Omental fat pad (tissue), 3 donors: ENCODE measurements at regions not wholly inside any gene's neighbourhood (a gene's known extent, or its start where the extent isn't known, plus 50 kb on each side); places are given as distances from the start of the nearest gene placed in this dataset.

Experiments
- ATAC-seq: fragments of 150-250 bp; one replicate; pipeline ENCODE4 v1.9.1; 2016; ENCODE audit warnings: mild to moderate bottlenecking, moderate library complexity; ENCODE audit not compliant: low FRiP score
- DNase-seq: peaks from one replicate; pipeline ENCODE4 v3.0.0-alpha.2; 2019; ENCODE audit warnings: low spot score
- CTCF ChIP-seq, 3 donors: fragments of 450-650 bp; IDR thresholded peaks; one replicate each; pipeline ENCODE4 v1.5.1; 2016 to 2017; ENCODE audit warnings: antibody characterized with exemption in 3 of 3, mild to moderate bottlenecking in 3 of 3, moderate library complexity in 2 of 3

DNA sequence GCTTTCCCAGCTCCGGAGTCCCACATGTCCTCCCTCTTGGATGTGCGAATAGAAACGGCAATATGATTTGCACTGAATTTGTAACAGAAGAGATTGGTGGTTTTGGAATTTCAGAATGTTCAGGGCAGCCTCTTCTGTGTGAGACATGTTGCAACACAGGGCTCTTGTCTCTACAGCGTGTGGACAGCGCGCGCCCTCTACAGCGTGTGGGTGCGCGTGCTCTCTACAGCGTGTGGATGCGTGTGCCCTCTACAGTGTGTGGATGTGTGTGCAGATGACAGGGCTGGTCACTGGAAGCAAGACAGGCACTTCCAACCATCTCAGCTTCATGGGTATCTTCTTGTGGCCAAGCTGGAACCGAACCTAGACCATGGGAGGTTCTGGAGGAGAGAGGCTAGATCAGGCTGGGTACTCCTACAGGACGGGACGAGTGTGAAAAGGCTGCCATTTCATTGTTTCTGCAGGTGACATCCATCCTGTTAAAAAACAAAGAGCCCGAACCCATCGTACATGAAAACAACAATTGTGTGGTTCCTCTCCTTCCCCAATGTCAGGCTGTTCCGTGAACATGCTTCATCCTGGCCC lies 78.4 kb downstream of the TEX29 start:
- no peak for ATAC-seq
- TF ChIP-seq CTCF (IDR thresholded peaks at IDR 0.05): no peak
- no peak for DNase-seq

DNA sequence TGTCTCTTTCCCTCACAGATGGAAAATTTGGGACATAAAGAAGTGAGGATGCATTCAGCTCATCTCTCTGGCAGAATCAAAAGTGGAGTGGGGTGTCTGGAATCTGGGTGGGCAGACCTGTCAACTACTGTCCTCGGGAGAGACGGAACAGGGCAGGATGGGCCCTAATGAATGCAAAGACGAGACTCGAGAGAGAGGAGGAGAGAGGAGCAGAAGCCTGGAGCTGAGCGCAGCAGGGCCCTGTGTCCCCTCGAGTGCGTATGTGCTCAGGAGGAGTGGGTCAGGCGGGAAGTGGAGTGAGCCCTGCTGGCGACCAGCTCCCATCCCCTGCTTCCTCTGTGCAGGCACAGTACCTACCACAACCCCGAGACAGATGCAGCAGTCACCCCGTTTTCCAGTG lies 78.9 kb downstream of the TEX29 start:
- DNase-seq: no peak
- TF ChIP-seq CTCF (IDR thresholded peaks at IDR 0.05): no peak
- ATAC-seq: no peak

DNA sequence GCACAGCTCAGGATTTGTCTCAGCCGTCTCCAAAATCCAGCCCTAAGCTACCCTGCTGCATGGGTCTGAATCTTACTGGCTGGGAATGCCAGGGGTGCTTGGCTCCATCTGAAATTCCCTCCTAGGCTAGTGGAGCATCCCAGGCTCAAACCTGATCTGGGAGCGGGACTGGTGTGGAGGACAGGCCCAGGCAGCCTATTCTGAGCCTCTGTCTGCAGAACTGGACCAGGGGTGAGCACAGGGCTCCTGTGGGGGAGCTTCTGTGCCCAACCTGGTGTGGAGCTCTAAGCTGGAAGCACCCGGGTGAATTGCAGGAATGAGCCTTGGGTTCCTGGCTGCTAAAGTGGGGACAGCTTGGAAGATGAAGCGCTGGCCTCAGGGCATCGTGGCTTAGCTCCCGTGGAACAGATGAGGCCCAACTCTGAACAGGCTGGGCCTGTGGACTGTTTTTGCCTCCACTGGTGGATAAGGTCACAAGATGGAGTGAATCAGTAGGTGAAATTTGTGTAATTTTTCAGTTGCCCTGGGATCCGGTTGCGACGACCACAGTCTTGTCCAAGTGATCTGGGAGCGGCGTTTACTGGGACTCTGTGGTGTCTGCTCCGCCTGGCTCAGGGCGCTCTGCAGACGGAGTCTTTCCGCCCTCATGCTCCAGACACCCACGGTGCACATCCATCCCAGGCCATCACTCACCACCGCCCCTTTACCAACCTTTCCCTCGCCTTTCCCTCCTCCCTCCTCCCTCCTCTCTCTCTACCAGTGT lies 79.5 kb downstream of the TEX29 start:
- ATAC-seq (no peak), DNase-seq (no peak)
- no peak for TF ChIP-seq CTCF (IDR thresholded peaks at IDR 0.05)

GRCh38 chr13:111401151-111401550 lies 80.7 kb downstream of the TEX29 start:
- ATAC-seq (no peak), DNase-seq (no peak)
- no peak for TF ChIP-seq CTCF (IDR thresholded peaks at IDR 0.05)

DNA sequence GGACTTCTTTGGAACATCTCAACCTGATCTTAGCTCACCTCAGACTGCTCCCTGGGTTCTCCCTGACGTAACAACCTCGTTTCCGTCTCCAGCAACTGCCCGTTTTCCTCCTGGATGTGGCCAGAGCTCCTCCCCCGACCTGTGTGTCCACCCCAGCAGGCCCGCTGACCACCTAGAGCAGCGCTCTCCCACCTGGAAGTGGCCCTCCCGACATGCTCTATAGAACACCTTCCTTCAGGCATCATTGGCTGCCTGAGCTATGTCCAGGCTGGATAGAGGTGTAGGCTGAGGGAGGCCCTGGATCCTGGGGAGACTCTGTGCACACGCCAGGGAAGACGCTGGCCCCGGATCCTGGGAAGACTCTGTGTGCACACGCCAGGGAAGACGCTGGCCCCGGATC lies 81.3 kb downstream of the TEX29 start:
- no peak for ATAC-seq
- no peak for TF ChIP-seq CTCF (IDR thresholded peaks at IDR 0.05)
- no peak for DNase-seq

DNA sequence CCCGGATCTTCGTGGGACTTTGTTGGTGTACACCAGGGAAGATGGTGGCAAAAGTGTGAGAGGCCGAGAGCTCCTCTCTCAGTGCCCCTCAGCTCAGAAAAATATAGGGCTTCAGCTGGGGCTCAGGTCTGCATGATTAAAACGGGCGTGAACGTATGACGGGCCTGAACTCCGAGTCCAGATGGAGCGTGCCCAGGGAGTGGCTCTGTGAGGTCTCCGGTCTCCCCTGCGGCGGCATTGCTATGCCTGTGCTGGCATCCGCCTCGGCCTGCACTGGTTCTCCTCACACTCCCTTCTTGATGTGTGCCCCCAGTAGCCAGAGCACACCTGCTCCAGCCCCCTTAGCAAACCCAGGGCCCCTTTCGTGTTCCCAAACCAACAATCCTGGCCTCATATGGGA lies 82.0 kb downstream of the TEX29 start:
- DNase-seq (no peak), ATAC-seq (no peak)
- TF ChIP-seq CTCF (IDR thresholded peaks at IDR 0.05): no peak

GRCh38 chr13:111403266-111403665 lies 82.8 kb downstream of the TEX29 start:
- no peak for TF ChIP-seq CTCF (IDR thresholded peaks at IDR 0.05)
- ATAC-seq: no peak
- DNase-seq: no peak
